Body of pancreas (tissue), 4 donors: ENCODE measurements at regions not wholly inside any gene's neighbourhood (a gene's known extent, or its start where the extent isn't known, plus 50 kb on each side); places are given as distances from the start of the nearest gene placed in this dataset.

ENCODE experiments used
- POLR2A ChIP-seq, 3 donors: fragments of 450-650 bp; IDR thresholded peaks; one replicate each; pipeline ENCODE4 v1.6.1; 2016; ENCODE audit warnings: antibody characterized with exemption in 3 of 3, mild to moderate bottlenecking in 2 of 3
- TF ChIP-seq, protein P1 (sequence below), 7 experiments: fragments of 450-650 bp in 4 of 7; fragments of 200-600 bp in 3 of 7; sonication (generic) in 3 of 7; IDR thresholded peaks; one replicate each; pipeline ENCODE4 v1.5.1; 2016 to 2019; ENCODE audit warnings: antibody characterized with exemption in 7 of 7

DNA sequence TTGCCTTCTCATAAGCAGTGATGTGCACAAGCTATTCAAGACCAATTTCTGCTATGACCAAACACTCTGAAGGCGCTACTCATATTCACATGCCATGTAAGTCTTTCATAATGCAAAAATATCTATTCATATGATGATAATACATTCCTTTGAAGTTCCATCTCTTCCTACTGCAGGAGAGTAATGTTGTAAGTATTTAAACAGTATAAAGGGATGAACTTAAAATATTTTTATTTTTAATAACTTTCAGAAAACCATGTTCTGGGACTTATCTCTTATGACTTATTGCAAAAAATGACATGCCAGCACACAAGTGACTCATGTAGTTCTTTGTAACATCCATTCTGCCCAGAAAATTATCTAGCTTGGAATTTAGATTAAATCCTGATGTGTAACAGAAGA, 376.4 kb downstream of the KCTD16 start:
- TF ChIP-seq, protein P1, sequence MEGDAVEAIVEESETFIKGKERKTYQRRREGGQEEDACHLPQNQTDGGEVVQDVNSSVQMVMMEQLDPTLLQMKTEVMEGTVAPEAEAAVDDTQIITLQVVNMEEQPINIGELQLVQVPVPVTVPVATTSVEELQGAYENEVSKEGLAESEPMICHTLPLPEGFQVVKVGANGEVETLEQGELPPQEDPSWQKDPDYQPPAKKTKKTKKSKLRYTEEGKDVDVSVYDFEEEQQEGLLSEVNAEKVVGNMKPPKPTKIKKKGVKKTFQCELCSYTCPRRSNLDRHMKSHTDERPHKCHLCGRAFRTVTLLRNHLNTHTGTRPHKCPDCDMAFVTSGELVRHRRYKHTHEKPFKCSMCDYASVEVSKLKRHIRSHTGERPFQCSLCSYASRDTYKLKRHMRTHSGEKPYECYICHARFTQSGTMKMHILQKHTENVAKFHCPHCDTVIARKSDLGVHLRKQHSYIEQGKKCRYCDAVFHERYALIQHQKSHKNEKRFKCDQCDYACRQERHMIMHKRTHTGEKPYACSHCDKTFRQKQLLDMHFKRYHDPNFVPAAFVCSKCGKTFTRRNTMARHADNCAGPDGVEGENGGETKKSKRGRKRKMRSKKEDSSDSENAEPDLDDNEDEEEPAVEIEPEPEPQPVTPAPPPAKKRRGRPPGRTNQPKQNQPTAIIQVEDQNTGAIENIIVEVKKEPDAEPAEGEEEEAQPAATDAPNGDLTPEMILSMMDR (IDR thresholded peaks at IDR 0.05), result no peak
- no peak for TF ChIP-seq POLR2A (IDR thresholded peaks at IDR 0.05)
